Nephron progenitor cell (in vitro differentiated cells): ENCODE measurements at regions not wholly inside any gene's neighbourhood (a gene's known extent, or its start where the extent isn't known, plus 50 kb on each side); places are given as distances from the start of the nearest gene placed in this dataset.

ENCODE experiments used
- DNase-seq: peaks from one replicate; pipeline ENCODE4 v3.0.0; 2021
- H3K27ac Mint-ChIP-seq: 2 replicates; pipeline ENCODE4 v1.8.0; 2021; ENCODE audit warnings: mild to moderate bottlenecking, moderate library complexity, mixed read lengths
- H3K27me3 Mint-ChIP-seq: 2 replicates; pipeline ENCODE4 v1.8.0; 2021; ENCODE audit warnings: mild to moderate bottlenecking, low read depth, mixed read lengths; ENCODE audit not compliant: poor library complexity
- H3K36me3 Mint-ChIP-seq: 2 replicates; pipeline ENCODE4 v1.8.0; 2021; ENCODE audit warnings: low read depth, mixed read lengths
- H3K4me1 Mint-ChIP-seq: 2 replicates; pipeline ENCODE4 v1.8.0; 2021; ENCODE audit warnings: mixed read lengths
- H3K4me3 Mint-ChIP-seq: 2 replicates; pipeline ENCODE4 v1.8.0; 2021; ENCODE audit warnings: mild to moderate bottlenecking, moderate library complexity, mixed read lengths
- H3K9me3 Mint-ChIP-seq: 2 replicates; pipeline ENCODE4 v1.8.0; 2021; ENCODE audit warnings: mild to moderate bottlenecking, moderate library complexity, mixed read lengths
- CTCF ChIP-seq: fragments of 200-600 bp; sonication (generic); IDR thresholded peaks from 2 replicates; pipeline ENCODE4 v1.5.0; 2021; ENCODE audit warnings: antibody characterized with exemption

GRCh38 chr7:96397936-96398598, 76.2 kb upstream of the SLC25A13 start:
- DNase-seq = peak; percentile 8
- H3K27ac Mint-ChIP-seq = no peak overlapping the region
- H3K9me3 Mint-ChIP-seq = no peaks in the 10 kb centered on the region
- H3K36me3 Mint-ChIP-seq = no peaks in the 10 kb centered on the region
- TF ChIP-seq CTCF = no peak
- H3K4me1 Mint-ChIP-seq = no peaks in the 10 kb centered on the region
- no peak overlapping the region for H3K4me3 Mint-ChIP-seq
- H3K27me3 Mint-ChIP-seq = peaks cover 6% of the 10 kb centered on the region

- no peak for TF ChIP-seq CTCF
- no peak for DNase-seq
- Mint-ChIP-seq H3K27ac (no peak overlapping the region), H3K36me3 (no peaks in the 10 kb centered on the region), H3K27me3 (peaks cover 3% of the 10 kb centered on the region), H3K4me3 (no peak overlapping the region), H3K9me3 (no peaks in the 10 kb centered on the region), H3K4me1 (peaks cover 6% of the 10 kb centered on the region)
Observed at GRCh38 chr7:96388620-96389383, 66.9 kb upstream of the SLC25A13 start.

- H3K27me3 Mint-ChIP-seq = no peaks in the 10 kb centered on the region
Observed at GRCh38 chr7:96388166-96388565, 66.3 kb upstream of the SLC25A13 start.

GRCh38 chr7:96380111-96380512, 58.2 kb upstream of the SLC25A13 start:
- peak; percentile 13 for DNase-seq
- Mint-ChIP-seq H3K4me1 (peaks cover 12% of the 10 kb centered on the region), H3K27me3 (no peaks in the 10 kb centered on the region), H3K4me3 (no peak overlapping the region), H3K9me3 (no peaks in the 10 kb centered on the region), H3K27ac (no peak overlapping the region), H3K36me3 (no peaks in the 10 kb centered on the region)
- no peak for TF ChIP-seq CTCF

More at GRCh38 chr7:96388166-96388565, 66.3 kb upstream of the SLC25A13 start:
- no peaks in the 10 kb centered on the region for H3K9me3 Mint-ChIP-seq
- TF ChIP-seq CTCF = no peak
- no peak for DNase-seq
- no peak overlapping the region for H3K27ac Mint-ChIP-seq
- peaks cover 6% of the 10 kb centered on the region for H3K4me1 Mint-ChIP-seq
- H3K36me3 Mint-ChIP-seq = no peaks in the 10 kb centered on the region
- H3K4me3 Mint-ChIP-seq = no peak overlapping the region

- no peak for DNase-seq
- no peak overlapping the region for H3K27ac Mint-ChIP-seq
- no peak for TF ChIP-seq CTCF
- no peaks in the 10 kb centered on the region for H3K36me3 Mint-ChIP-seq
- no peaks in the 10 kb centered on the region for H3K27me3 Mint-ChIP-seq
- no peak overlapping the region for H3K4me3 Mint-ChIP-seq
- peaks cover 12% of the 10 kb centered on the region for H3K4me1 Mint-ChIP-seq
- H3K9me3 Mint-ChIP-seq = no peaks in the 10 kb centered on the region
Observed at GRCh38 chr7:96377399-96377798, 55.5 kb upstream of the SLC25A13 start.
